ENCODE measurements at regions not wholly inside any gene's neighbourhood (a gene's known extent, or its start where the extent isn't known, plus 50 kb on each side); places are given as distances from the start of the nearest gene placed in this dataset.

- DNase-seq (ENCODE audit: low read depth) = no peak
These were observed 321.5 kb upstream of the SOX5 start for GRCh38 chr12:24270965-24271364.

- DNase-seq (ENCODE audit: low read depth) = no peak
These were observed 321.0 kb upstream of the SOX5 start for GRCh38 chr12:24270464-24270863.

GRCh38 chr12:24268663-24269186, 319.3 kb upstream of the SOX5 start:
- DNase-seq (ENCODE audit: low read depth) = no peak

- no peak for DNase-seq (ENCODE audit: low read depth)
These were observed 317.5 kb upstream of the SOX5 start for GRCh38 chr12:24266982-24267381.

GRCh38 chr12:24256684-24257083, 307.2 kb upstream of the SOX5 start:
- no peak for DNase-seq (ENCODE audit: low read depth)

GRCh38 chr12:24255920-24256665, 306.6 kb upstream of the SOX5 start:
- no peak for DNase-seq (ENCODE audit: low read depth)

- no peak for DNase-seq (ENCODE audit: low read depth)
These were observed 303.1 kb upstream of the SOX5 start for GRCh38 chr12:24252602-24253001.

- no peak for DNase-seq (ENCODE audit: low read depth)
These were observed 297.5 kb upstream of the SOX5 start for GRCh38 chr12:24246934-24247333.

GRCh38 chr12:24246376-24246775, 296.9 kb upstream of the SOX5 start:
- no peak for DNase-seq (ENCODE audit: low read depth)

GRCh38 chr12:24244801-24245200, 295.3 kb upstream of the SOX5 start:
- DNase-seq (ENCODE audit: low read depth) = no peak

- no peak for DNase-seq (ENCODE audit: low read depth)
These were observed 294.8 kb upstream of the SOX5 start for GRCh38 chr12:24244231-24244630.

GRCh38 chr12:24240707-24241106, 291.2 kb upstream of the SOX5 start:
- no peak for DNase-seq (ENCODE audit: low read depth)

- DNase-seq (ENCODE audit: low read depth) = no peak
These were observed 284.2 kb upstream of the SOX5 start for GRCh38 chr12:24233519-24234246.

- no peak for DNase-seq (ENCODE audit: low read depth)
These were observed 283.1 kb upstream of the SOX5 start for GRCh38 chr12:24232531-24232930.

- no peak for DNase-seq (ENCODE audit: low read depth)
These were observed 281.8 kb upstream of the SOX5 start for GRCh38 chr12:24231298-24231697.

- no peak for DNase-seq (ENCODE audit: low read depth)
These were observed 280.7 kb upstream of the SOX5 start for GRCh38 chr12:24230061-24230701.

GRCh38 chr12:24229031-24229700, 279.7 kb upstream of the SOX5 start:
- no peak for DNase-seq (ENCODE audit: low read depth)

GRCh38 chr12:24228371-24228770, 278.9 kb upstream of the SOX5 start:
- DNase-seq (ENCODE audit: low read depth) = no peak

- DNase-seq (ENCODE audit: low read depth) = no peak
These were observed 278.1 kb upstream of the SOX5 start for GRCh38 chr12:24227551-24227950.

GRCh38 chr12:24226745-24227350, 277.4 kb upstream of the SOX5 start:
- DNase-seq (ENCODE audit: low read depth) = no peak

- DNase-seq (ENCODE audit: low read depth) = no peak
These were observed 274.9 kb upstream of the SOX5 start for GRCh38 chr12:24224401-24224800.

GRCh38 chr12:24223926-24224325, 274.5 kb upstream of the SOX5 start:
- no peak for DNase-seq (ENCODE audit: low read depth)
